Liver (tissue), 8 donors: ENCODE measurements at regions not wholly inside any gene's neighbourhood (a gene's known extent, or its start where the extent isn't known, plus 50 kb on each side); places are given as distances from the start of the nearest gene placed in this dataset.

Experiments
- DNase-seq: peaks from one replicate; pipeline ENCODE4 v3.0.0-alpha.2; 2017; ENCODE audit warnings: low spot score
- H3K27ac ChIP-seq, 2 donors: one replicate each; pipeline ENCODE4 v1.7.0; 2013; ENCODE audit warnings: inconsistent platforms in 2 of 2, low read length in 2 of 2, control low read depth in 1 of 2, low read depth in 1 of 2, mild to moderate bottlenecking in 1 of 2
- H3K27me3 ChIP-seq, 4 donors: one replicate each; pipeline versions ENCODE4 v1.6.1 to v1.7.0; 2013; ENCODE audit warnings: low read length in 3 of 4, inconsistent platforms in 1 of 4, mild to moderate bottlenecking in 1 of 4, moderate library complexity in 1 of 4; ENCODE audit not compliant: control insufficient read depth in 4 of 4, insufficient read depth in 4 of 4
- H3K36me3 ChIP-seq, 4 donors: one replicate each; pipeline versions ENCODE4 v1.6.1 to v1.7.0; 2013; ENCODE audit warnings: low read length in 3 of 4, mild to moderate bottlenecking in 3 of 4, low read depth in 1 of 4, moderate library complexity in 1 of 4; ENCODE audit not compliant: control insufficient read depth in 4 of 4, insufficient read depth in 3 of 4
- H3K4me1 ChIP-seq, 4 donors: one replicate each; pipeline versions ENCODE4 v1.6.1 to v1.7.0; 2013; ENCODE audit warnings: low read length in 3 of 4, mild to moderate bottlenecking in 3 of 4, moderate library complexity in 1 of 4; ENCODE audit not compliant: control insufficient read depth in 4 of 4, insufficient read depth in 4 of 4
- H3K4me3 ChIP-seq, 3 donors: one replicate each; pipeline versions ENCODE4 v1.6.1 to v1.7.0; 2013; ENCODE audit warnings: low read length in 3 of 3, control low read depth in 1 of 3, low read depth in 1 of 3, mild to moderate bottlenecking in 1 of 3
- H3K9ac ChIP-seq, 2 donors: one replicate each; pipeline ENCODE4 v1.7.0; 2013; ENCODE audit warnings: low read length in 2 of 2, mild to moderate bottlenecking in 2 of 2, moderate library complexity in 2 of 2, control low read depth in 1 of 2, low read depth in 1 of 2
- H3K9me3 ChIP-seq, 4 donors: one replicate each; pipeline versions ENCODE4 v1.6.1 to v1.7.0; 2013; ENCODE audit warnings: low read length in 3 of 4; ENCODE audit not compliant: control insufficient read depth in 4 of 4
- CTCF ChIP-seq: fragments of 150-350 bp; IDR thresholded peaks from 2 replicates; pipeline ENCODE4 v1.5.1; 2017; ENCODE audit warnings: improper control_type of control experiment, low read depth, low read length; ENCODE audit not compliant: missing input control
- EGR1 ChIP-seq, 2 donors: IDR thresholded peaks; 2 replicates each; pipeline ENCODE4 v1.6.1; 2016 to 2018; ENCODE audit warnings: antibody characterized with exemption in 2 of 2, low read depth in 2 of 2
- FOXA1 ChIP-seq: IDR thresholded peaks from 2 replicates; pipeline ENCODE4 v1.6.1; 2016; ENCODE audit warnings: antibody characterized with exemption
- FOXA2 ChIP-seq: IDR thresholded peaks from 2 replicates; pipeline ENCODE4 v1.6.1; 2016; ENCODE audit warnings: antibody characterized with exemption
- GABPA ChIP-seq, 2 donors: IDR thresholded peaks in 1 of 2; conservative IDR thresholded peaks in 1 of 2; 2 replicates each; pipeline ENCODE4 v1.6.1; 2016; ENCODE audit warnings: antibody characterized with exemption in 2 of 2, mild to moderate bottlenecking in 1 of 2, moderate library complexity in 1 of 2
- HNF4A ChIP-seq, 2 donors: conservative IDR thresholded peaks; 2 replicates each; pipeline ENCODE4 v1.6.1; 2016; ENCODE audit warnings: antibody characterized with exemption in 2 of 2, mild to moderate bottlenecking in 2 of 2
- HNF4G ChIP-seq: IDR thresholded peaks from 2 replicates; pipeline ENCODE4 v1.6.1; 2016; ENCODE audit warnings: antibody characterized with exemption
- JUND ChIP-seq, 2 donors: IDR thresholded peaks; 2 replicates each; pipeline ENCODE4 v1.6.1; 2016; ENCODE audit warnings: antibody characterized with exemption in 2 of 2
- NR2F2 ChIP-seq: IDR thresholded peaks from 2 replicates; pipeline ENCODE4 v1.6.1; 2016; ENCODE audit warnings: antibody characterized with exemption
- RAD21 ChIP-seq, 2 donors: IDR thresholded peaks; 2 replicates each; pipeline ENCODE4 v1.6.1; 2016; ENCODE audit warnings: antibody characterized with exemption in 2 of 2, mild to moderate bottlenecking in 2 of 2
- REST ChIP-seq: IDR thresholded peaks from 2 replicates; pipeline ENCODE4 v1.6.1; 2016; ENCODE audit warnings: antibody characterized with exemption, mild to moderate bottlenecking
- RXRA ChIP-seq, 2 donors: IDR thresholded peaks; 2 replicates each; pipeline ENCODE4 v1.6.1; 2017 to 2018; ENCODE audit warnings: antibody characterized with exemption in 2 of 2, mild to moderate bottlenecking in 1 of 2
- SP1 ChIP-seq: IDR thresholded peaks from 2 replicates; pipeline ENCODE4 v1.6.1; 2018; ENCODE audit warnings: antibody characterized with exemption, mild to moderate bottlenecking
- TAF1 ChIP-seq: conservative IDR thresholded peaks from 2 replicates; pipeline ENCODE4 v1.6.1; 2016; ENCODE audit warnings: antibody characterized with exemption, mild to moderate bottlenecking
- YY1 ChIP-seq: IDR thresholded peaks from 2 replicates; pipeline ENCODE4 v1.6.1; 2016; ENCODE audit warnings: antibody characterized with exemption, mild to moderate bottlenecking
- ZBTB33 ChIP-seq: IDR thresholded peaks from 2 replicates; pipeline ENCODE4 v1.6.1; 2016; ENCODE audit warnings: antibody characterized with exemption
- WGBS: extraction: QIAGEN DNeasy Blood & Tissue Kit; methylation state at CpG from one replicate; pipeline ENCODE4 v1.1.7; 2013; 5-methylcytosine and 5-hydroxymethylcytosine counted together
- TF ChIP-seq, protein P1 (sequence below): IDR thresholded peaks from 2 replicates; pipeline ENCODE4 v1.6.1; 2016; ENCODE audit warnings: antibody characterized with exemption
- TF ChIP-seq, protein P2 (sequence below): IDR thresholded peaks from 2 replicates; pipeline ENCODE4 v1.6.1; 2016; ENCODE audit warnings: antibody characterized with exemption
- donor health status: healthy.
- donor health status: healthy.
- donor health status: healthy.
- donor health status: healthy.
- donor health status: healthy.

DNA sequence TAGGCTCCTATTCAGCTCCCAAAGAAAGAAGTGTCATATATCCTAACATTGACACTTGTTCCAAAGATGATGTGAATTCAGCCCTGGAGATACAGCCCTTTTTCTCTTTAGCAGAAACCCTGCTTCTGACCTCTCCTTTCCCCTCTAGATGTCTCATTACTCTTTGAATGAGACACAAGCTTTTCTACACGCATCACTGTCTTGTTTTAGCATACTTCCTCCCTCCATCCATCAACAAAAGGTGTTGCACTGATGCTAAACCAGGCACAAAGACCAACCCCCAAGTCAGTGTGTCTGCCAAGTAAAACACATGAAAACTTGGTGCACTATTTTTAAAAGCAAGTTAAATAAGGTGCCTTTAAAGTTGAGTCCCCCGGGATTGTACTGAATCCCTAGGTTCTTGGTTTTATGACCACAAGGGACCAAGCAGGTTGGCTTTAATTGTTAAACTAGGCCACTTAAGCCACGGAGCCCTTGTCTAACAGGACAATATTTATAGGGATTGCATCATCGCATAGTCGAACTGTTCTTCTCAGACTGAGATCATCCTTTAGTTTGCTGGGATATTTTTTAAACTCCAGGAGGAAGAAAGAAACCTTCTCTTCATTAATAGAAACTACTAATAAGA, 101.0 kb upstream of the GUCA2B start:
- no peak overlapping the region for H3K9ac ChIP-seq
- DNase-seq: no peak
- no peak overlapping the region for H3K4me3 ChIP-seq
- peaks cover 0 to 2% (median under 1%) of the 10 kb centered on the region in 4 donors for H3K4me1 ChIP-seq
- no peak for TF ChIP-seq HNF4A (conservative IDR thresholded peaks at IDR 0.05)
- TF ChIP-seq FOXA1: no peak
- TF ChIP-seq FOXA2: no peak
- no peak for TF ChIP-seq JUND (IDR thresholded peaks at IDR 0.05)
- TF ChIP-seq REST: no peak
- no peak for TF ChIP-seq EGR1 (IDR thresholded peaks at IDR 0.05; ENCODE audit: low read depth in 2 of 2)
- TF ChIP-seq ZBTB33: no peak
- TF ChIP-seq NR2F2: no peak
- TF ChIP-seq GABPA (IDR thresholded peaks at IDR 0.05 in 1 of 2, conservative IDR thresholded peaks at IDR 0.05 in 1 of 2): no peak
- TF ChIP-seq, protein P1, sequence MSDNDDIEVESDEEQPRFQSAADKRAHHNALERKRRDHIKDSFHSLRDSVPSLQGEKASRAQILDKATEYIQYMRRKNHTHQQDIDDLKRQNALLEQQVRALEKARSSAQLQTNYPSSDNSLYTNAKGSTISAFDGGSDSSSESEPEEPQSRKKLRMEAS: no peak
- no peak for TF ChIP-seq HNF4G
- TF ChIP-seq RXRA (IDR thresholded peaks at IDR 0.05): no peak
- no peak for TF ChIP-seq TAF1
- no peak for TF ChIP-seq SP1
- TF ChIP-seq, protein P2, sequence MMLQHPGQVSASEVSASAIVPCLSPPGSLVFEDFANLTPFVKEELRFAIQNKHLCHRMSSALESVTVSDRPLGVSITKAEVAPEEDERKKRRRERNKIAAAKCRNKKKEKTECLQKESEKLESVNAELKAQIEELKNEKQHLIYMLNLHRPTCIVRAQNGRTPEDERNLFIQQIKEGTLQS: no peak
- no peak for TF ChIP-seq YY1
- TF ChIP-seq CTCF: no peak
- no peak for TF ChIP-seq RAD21 (IDR thresholded peaks at IDR 0.05)
- no peaks in the 10 kb centered on the region for H3K27me3 ChIP-seq
- H3K27ac ChIP-seq: no peak overlapping the region
- WGBS: 66% methylated on average over 5 of the region's 5 CpGs
- H3K9me3 ChIP-seq: no peaks in the 10 kb centered on the region
- H3K36me3 ChIP-seq: no peaks in the 10 kb centered on the region
